Type B pancreatic cell (in vitro differentiated cells): ENCODE measurements at regions not wholly inside any gene's neighbourhood (a gene's known extent, or its start where the extent isn't known, plus 50 kb on each side); places are given as distances from the start of the nearest gene placed in this dataset.
"Not testable (repeated sequence)": the region's sequence is repeated elsewhere in the genome, so short reads cannot be mapped to it uniquely, and the experiment has no call there.

ENCODE experiments used
- DNase-seq: peaks from one replicate; pipeline ENCODE4 v3.0.0; 2021; ENCODE audit warnings: mixed read lengths; ENCODE audit not compliant: unreplicated experiment; ENCODE audit errors: extremely low spot score
- H3K27ac Mint-ChIP-seq: 2 replicates; pipeline ENCODE4 v1.8.0; 2021; ENCODE audit warnings: mild to moderate bottlenecking, mixed read lengths
- H3K27me3 Mint-ChIP-seq: 2 replicates; pipeline ENCODE4 v1.8.0; 2021; ENCODE audit warnings: mixed read lengths
- H3K36me3 Mint-ChIP-seq: 2 replicates; pipeline ENCODE4 v1.8.0; 2021; ENCODE audit warnings: mixed read lengths
- H3K4me1 Mint-ChIP-seq: one replicate; pipeline ENCODE4 v1.8.0; 2021; ENCODE audit warnings: mixed read lengths; ENCODE audit not compliant: unreplicated experiment
- H3K4me3 Mint-ChIP-seq: 2 replicates; pipeline ENCODE4 v1.8.0; 2021; ENCODE audit warnings: mild to moderate bottlenecking, mixed read lengths
- H3K9me3 Mint-ChIP-seq: 2 replicates; pipeline ENCODE4 v1.8.0; 2021; ENCODE audit warnings: mixed read lengths
- CTCF ChIP-seq: fragments of 200-600 bp; sonication (generic); conservative IDR thresholded peaks from 2 replicates; pipeline ENCODE4 v1.5.0; 2021; ENCODE audit warnings: antibody characterized with exemption, mild to moderate bottlenecking

- Mint-ChIP-seq H3K27ac (no peak overlapping the region), H3K27me3 (no peaks in the 10 kb centered on the region), H3K36me3 (no peaks in the 10 kb centered on the region), H3K9me3 (peaks cover 4% of the 10 kb centered on the region), H3K4me1 (no peaks in the 10 kb centered on the region), H3K4me3 (no peak overlapping the region)
- no peak for TF ChIP-seq CTCF
- DNase-seq, result no peak
Observed at GRCh38 chr11:96869207-96869606, 479.4 kb downstream of the JRKL start.

GRCh38 chr11:96875712-96876111 is 485.9 kb downstream of the JRKL start:
- Mint-ChIP-seq H3K4me3 (no peak overlapping the region), H3K9me3 (no peaks in the 10 kb centered on the region), H3K27me3 (no peaks in the 10 kb centered on the region), H3K27ac (no peak overlapping the region), H3K4me1 (no peaks in the 10 kb centered on the region), H3K36me3 (no peaks in the 10 kb centered on the region)
- no peak for TF ChIP-seq CTCF
- DNase-seq, result no peak

- Mint-ChIP-seq H3K27me3 (no peaks in the 10 kb centered on the region), H3K36me3 (no peaks in the 10 kb centered on the region), H3K27ac (no peak overlapping the region), H3K4me1 (no peaks in the 10 kb centered on the region), H3K9me3 (no peaks in the 10 kb centered on the region), H3K4me3 (no peak overlapping the region)
- TF ChIP-seq CTCF, result no peak
- DNase-seq, result no peak
Observed at GRCh38 chr11:96878299-96879051, 488.7 kb downstream of the JRKL start.

GRCh38 chr11:96882622-96883021 is 492.8 kb downstream of the JRKL start:
- H3K36me3 Mint-ChIP-seq, H3K27me3 Mint-ChIP-seq, H3K4me1 Mint-ChIP-seq, DNase-seq, H3K9me3 Mint-ChIP-seq, H3K4me3 Mint-ChIP-seq, H3K27ac Mint-ChIP-seq: not testable (repeated sequence)

- H3K9me3 Mint-ChIP-seq, result no peaks in the 10 kb centered on the region
- H3K36me3 Mint-ChIP-seq, result no peaks in the 10 kb centered on the region
- no peak for DNase-seq
- no peak overlapping the region for H3K27ac Mint-ChIP-seq
- H3K27me3 Mint-ChIP-seq, result no peaks in the 10 kb centered on the region
- no peak for TF ChIP-seq CTCF
- H3K4me3 Mint-ChIP-seq, result no peak overlapping the region
- no peaks in the 10 kb centered on the region for H3K4me1 Mint-ChIP-seq
Observed at GRCh38 chr11:96885405-96885804, 495.6 kb downstream of the JRKL start.

- Mint-ChIP-seq H3K36me3 (no peaks in the 10 kb centered on the region), H3K4me3 (no peak overlapping the region), H3K27ac (no peak overlapping the region), H3K27me3 (no peaks in the 10 kb centered on the region), H3K4me1 (no peaks in the 10 kb centered on the region), H3K9me3 (no peaks in the 10 kb centered on the region)
- DNase-seq, result no peak
- TF ChIP-seq CTCF, result no peak
Observed at GRCh38 chr11:96885912-96886311, 496.1 kb downstream of the JRKL start.
